H1 (cell line): ENCODE measurements at regions not wholly inside any gene's neighbourhood (a gene's known extent, or its start where the extent isn't known, plus 50 kb on each side); places are given as distances from the start of the nearest gene placed in this dataset.

Source experiments
- KDM4A ChIP-seq: IDR thresholded peaks from one replicate; pipeline ENCODE4 v1.7.1; 2012; ENCODE audit warnings: low read depth, mild to moderate bottlenecking, moderate library complexity, low read length, inconsistent platforms; ENCODE audit not compliant: severe bottlenecking

DNA sequence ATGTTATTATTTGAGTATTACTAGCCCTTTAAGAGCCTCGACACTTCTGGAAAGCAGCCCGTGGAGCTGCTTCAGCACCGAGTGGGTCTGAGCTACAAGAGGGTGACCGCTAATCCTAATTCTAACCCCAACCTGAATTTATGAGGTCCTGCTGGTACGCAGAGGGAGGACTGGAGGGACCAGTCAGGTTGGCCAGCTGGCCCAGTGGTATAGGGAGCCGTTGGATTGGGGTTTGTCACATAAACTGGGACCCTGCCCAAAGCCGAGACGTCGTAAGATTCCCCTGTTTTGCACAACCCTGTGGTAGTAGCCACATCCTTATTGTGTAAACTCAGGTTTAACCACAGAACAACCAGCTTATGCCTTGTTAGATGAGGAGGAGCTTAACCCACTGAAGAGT, 60.8 kb upstream of the F3 start (continued):
- no peak for TF ChIP-seq KDM4A
